GM12872 (cell line): ENCODE measurements at regions not wholly inside any gene's neighbourhood (a gene's known extent, or its start where the extent isn't known, plus 50 kb on each side); places are given as distances from the start of the nearest gene placed in this dataset.
A peak's percentile ranks its signal among the peaks of the same experiment; 100 is the strongest.

Source experiments
- TF ChIP-seq, protein P1 (sequence below): IDR thresholded peaks from 3 replicates; pipeline ENCODE4 v1.5.1; 2011; ENCODE audit warnings: low read depth, mild to moderate bottlenecking, low read length, moderate library complexity; ENCODE audit not compliant: insufficient read depth

DNA sequence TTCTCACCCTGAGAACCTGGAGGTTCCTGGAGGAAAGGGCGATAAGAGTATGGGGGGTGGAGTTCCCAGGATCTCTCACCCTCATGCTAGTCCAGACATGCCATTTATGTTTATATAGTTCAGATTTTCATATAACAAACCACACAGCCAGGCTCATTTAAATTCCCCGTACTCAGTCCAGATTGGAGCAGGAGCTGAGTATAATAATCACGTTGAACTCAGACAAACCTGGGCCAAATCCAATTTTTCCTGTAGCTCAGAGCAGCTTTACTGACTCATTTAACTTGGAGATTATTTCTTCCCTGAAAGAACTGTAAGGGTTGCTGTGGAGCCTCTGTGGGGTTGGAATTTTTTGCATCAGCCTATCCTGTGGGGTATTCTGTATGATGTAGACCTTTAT, 660.8 kb downstream of the TMEM121 start:
- TF ChIP-seq, protein P1, sequence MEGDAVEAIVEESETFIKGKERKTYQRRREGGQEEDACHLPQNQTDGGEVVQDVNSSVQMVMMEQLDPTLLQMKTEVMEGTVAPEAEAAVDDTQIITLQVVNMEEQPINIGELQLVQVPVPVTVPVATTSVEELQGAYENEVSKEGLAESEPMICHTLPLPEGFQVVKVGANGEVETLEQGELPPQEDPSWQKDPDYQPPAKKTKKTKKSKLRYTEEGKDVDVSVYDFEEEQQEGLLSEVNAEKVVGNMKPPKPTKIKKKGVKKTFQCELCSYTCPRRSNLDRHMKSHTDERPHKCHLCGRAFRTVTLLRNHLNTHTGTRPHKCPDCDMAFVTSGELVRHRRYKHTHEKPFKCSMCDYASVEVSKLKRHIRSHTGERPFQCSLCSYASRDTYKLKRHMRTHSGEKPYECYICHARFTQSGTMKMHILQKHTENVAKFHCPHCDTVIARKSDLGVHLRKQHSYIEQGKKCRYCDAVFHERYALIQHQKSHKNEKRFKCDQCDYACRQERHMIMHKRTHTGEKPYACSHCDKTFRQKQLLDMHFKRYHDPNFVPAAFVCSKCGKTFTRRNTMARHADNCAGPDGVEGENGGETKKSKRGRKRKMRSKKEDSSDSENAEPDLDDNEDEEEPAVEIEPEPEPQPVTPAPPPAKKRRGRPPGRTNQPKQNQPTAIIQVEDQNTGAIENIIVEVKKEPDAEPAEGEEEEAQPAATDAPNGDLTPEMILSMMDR = no peak

- TF ChIP-seq, protein P1 = peak; percentile 22; the same call in 1 of the 3 replicates
These were observed 670.1 kb downstream of the TMEM121 start for GRCh38 chr14:106196459-106196858.

DNA sequence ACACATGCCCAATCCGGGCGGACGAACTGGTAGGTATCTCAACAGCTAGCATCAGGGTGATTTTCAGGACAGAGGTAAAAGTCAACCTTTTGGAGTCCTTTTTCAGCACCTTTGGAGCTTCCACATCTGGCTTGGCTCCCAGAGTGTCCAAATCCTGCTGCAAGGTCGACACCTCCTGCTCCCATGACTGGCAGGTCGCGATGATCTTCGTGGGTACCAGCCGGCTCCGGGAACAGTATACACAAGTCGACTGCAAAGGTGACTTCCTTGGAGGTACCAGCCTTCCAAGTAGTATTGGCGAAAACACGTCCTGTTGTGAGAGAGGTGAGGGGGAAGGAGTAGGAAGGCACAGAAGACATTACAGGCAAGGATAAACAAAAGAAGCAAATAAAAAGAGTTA, 672.7 kb downstream of the TMEM121 start:
- TF ChIP-seq, protein P1 = no peak

GRCh38 chr14:106200541-106201315, 674.3 kb downstream of the TMEM121 start:
- TF ChIP-seq, protein P1 = no peak

GRCh38 chr14:106201376-106201775, 675.0 kb downstream of the TMEM121 start:
- TF ChIP-seq, protein P1 = no peak

DNA sequence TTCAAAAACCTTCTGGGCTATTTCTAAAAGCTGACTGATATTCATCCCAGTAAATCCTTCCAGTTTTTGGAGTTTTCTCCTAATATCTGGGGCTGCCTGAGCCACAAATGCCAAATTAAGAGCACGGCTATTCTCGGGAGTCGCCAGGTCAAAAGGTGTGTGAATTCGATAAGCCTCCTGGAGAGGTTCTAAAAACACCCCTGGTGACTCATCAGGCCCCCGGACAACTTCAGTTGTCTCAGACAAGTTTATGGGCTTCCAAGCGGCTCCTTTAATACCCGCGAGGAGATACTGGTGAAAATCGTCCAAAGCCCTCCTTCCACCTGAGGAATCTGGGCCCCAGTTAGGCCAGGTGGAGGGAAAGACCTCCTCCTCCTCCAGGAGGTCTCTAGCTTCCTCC, 677.1 kb downstream of the TMEM121 start:
- TF ChIP-seq, protein P1 = no peak

DNA sequence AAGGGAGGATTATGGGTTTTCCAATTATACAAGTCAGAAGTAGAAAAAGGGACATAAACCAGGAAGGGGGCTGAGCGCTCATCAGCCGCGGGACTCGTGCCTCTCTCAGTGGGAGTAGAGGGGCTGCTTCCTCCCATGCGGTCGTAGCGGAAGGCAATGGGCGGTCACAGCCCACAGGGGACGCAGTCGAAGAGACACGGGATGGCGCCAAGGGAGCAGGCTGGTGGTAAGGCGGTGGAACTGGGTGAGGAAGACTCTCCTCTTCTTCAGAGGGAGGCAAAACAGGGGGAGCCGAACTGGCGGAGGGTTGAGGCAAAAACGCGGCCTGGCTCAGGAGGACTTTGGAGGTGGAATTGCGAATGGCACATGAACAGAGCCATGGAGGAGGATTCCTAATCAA, 677.7 kb downstream of the TMEM121 start:
- TF ChIP-seq, protein P1 = no peak

DNA sequence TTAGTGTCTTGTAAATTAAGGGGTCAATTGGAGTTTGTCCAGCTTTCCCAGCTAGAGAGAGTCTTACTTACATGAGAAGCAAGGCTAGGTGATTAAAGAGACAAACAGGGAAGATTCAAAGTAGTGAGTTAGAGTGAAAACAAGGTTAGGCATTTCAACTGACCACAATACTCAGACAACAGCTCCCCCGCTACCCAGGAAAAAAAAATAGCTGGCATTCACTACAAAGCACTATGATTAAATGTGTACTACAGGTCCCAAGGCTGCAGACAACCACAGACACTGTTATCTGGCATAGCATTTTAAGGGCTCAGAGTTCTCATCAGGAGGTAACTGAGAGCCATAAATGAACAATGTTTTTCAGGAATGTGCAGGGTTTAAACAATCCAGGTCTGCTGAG, 680.9 kb downstream of the TMEM121 start:
- TF ChIP-seq, protein P1 = no peak
